NT2/D1 (cell line): ENCODE measurements at regions not wholly inside any gene's neighbourhood (a gene's known extent, or its start where the extent isn't known, plus 50 kb on each side); places are given as distances from the start of the nearest gene placed in this dataset.
A peak's percentile ranks its signal among the peaks of the same experiment; 100 is the strongest.
"Not testable (repeated sequence)": the region's sequence is repeated elsewhere in the genome, so short reads cannot be mapped to it uniquely, and the experiment has no call there.

Source experiments
- DNase-seq: peaks from one replicate; pipeline ENCODE4 v3.0.0-alpha.2; 2011; ENCODE audit warnings: low read depth, low spot score
- H3K27me3 ChIP-seq: 2 replicates; pipeline ENCODE4 v1.6.0; 2011; ENCODE audit warnings: mild to moderate bottlenecking; ENCODE audit not compliant: insufficient read length, insufficient read depth
- H3K36me3 ChIP-seq: 2 replicates; pipeline ENCODE4 v1.6.1; 2011; ENCODE audit warnings: mild to moderate bottlenecking, low read length, mixed read lengths; ENCODE audit not compliant: insufficient read depth, insufficient read length
- H3K4me1 ChIP-seq: 2 replicates; pipeline ENCODE4 v1.5.1; 2011; ENCODE audit not compliant: insufficient read depth, insufficient read length
- H3K4me3 ChIP-seq: 2 replicates; pipeline ENCODE4 v1.5.1; 2011; ENCODE audit warnings: low read depth; ENCODE audit not compliant: insufficient read length
- H3K9ac ChIP-seq: 2 replicates; pipeline ENCODE4 v1.6.0; 2011; ENCODE audit warnings: low read depth; ENCODE audit not compliant: insufficient read length
- H3K9me3 ChIP-seq: 2 replicates; pipeline ENCODE4 v1.5.1; 2011; ENCODE audit warnings: mild to moderate bottlenecking, low read length; ENCODE audit not compliant: insufficient read depth
- SUZ12 ChIP-seq: IDR thresholded peaks from 2 replicates; pipeline ENCODE4 v1.6.1; 2011; ENCODE audit not compliant: insufficient read length, insufficient read depth; ENCODE audit errors: extremely low read depth
- YY1 ChIP-seq: IDR thresholded peaks from 2 replicates; pipeline ENCODE4 v1.6.1; 2011; ENCODE audit not compliant: insufficient read length, insufficient read depth
- ZNF274 ChIP-seq: IDR thresholded peaks from 2 replicates; pipeline ENCODE4 v1.6.1; 2011; ENCODE audit warnings: mild to moderate bottlenecking, low read depth, low read length

GRCh38 chr5:91598216-91598615 is 215.1 kb upstream of the ARRDC3 start:
- Histone ChIP-seq H3K9ac (no peak overlapping the region), H3K9me3 (no peaks in the 10 kb centered on the region), H3K4me3 (no peak overlapping the region), H3K36me3 (no peaks in the 10 kb centered on the region), H3K4me1 (no peaks in the 10 kb centered on the region), H3K27me3 (no peaks in the 10 kb centered on the region)
- DNase-seq: no peak
- no peak for TF ChIP-seq YY1
- no peak for TF ChIP-seq SUZ12

GRCh38 chr5:91595424-91595823 is 212.3 kb upstream of the ARRDC3 start:
- no peak overlapping the region for H3K9ac ChIP-seq
- no peaks in the 10 kb centered on the region for H3K27me3 ChIP-seq
- no peaks in the 10 kb centered on the region for H3K36me3 ChIP-seq
- no peak for TF ChIP-seq SUZ12
- no peak for TF ChIP-seq ZNF274
- no peak for TF ChIP-seq YY1
- H3K4me1 ChIP-seq: no peaks in the 10 kb centered on the region
- DNase-seq: no peak
- H3K9me3 ChIP-seq: peaks cover 15% of the 10 kb centered on the region
- no peak overlapping the region for H3K4me3 ChIP-seq

- DNase-seq: peak; percentile 15
- TF ChIP-seq YY1 (no peak), ZNF274 (no peak), SUZ12 (no peak)
- H3K4me3 ChIP-seq: no peak overlapping the region
- H3K4me1 ChIP-seq: no peaks in the 10 kb centered on the region
- no peaks in the 10 kb centered on the region for H3K27me3 ChIP-seq
- peaks cover 19% of the 10 kb centered on the region for H3K9me3 ChIP-seq
- H3K36me3 ChIP-seq: no peaks in the 10 kb centered on the region
- H3K9ac ChIP-seq: no peak overlapping the region
Measured at GRCh38 chr5:91591076-91591475, 208.0 kb upstream of the ARRDC3 start.

GRCh38 chr5:91586232-91586631 is 203.1 kb upstream of the ARRDC3 start:
- H3K4me1 ChIP-seq: no peaks in the 10 kb centered on the region
- DNase-seq: no peak
- H3K27me3 ChIP-seq: no peaks in the 10 kb centered on the region
- H3K36me3 ChIP-seq: no peaks in the 10 kb centered on the region
- H3K9ac ChIP-seq: no peak overlapping the region
- H3K4me3 ChIP-seq: no peak overlapping the region
- no peak for TF ChIP-seq ZNF274
- TF ChIP-seq SUZ12: no peak
- no peak for TF ChIP-seq YY1
- peaks cover 12% of the 10 kb centered on the region for H3K9me3 ChIP-seq

GRCh38 chr5:91584352-91584751 is 201.2 kb upstream of the ARRDC3 start:
- TF ChIP-seq SUZ12 (no peak), ZNF274 (no peak), YY1 (no peak)
- no peaks in the 10 kb centered on the region for H3K4me1 ChIP-seq

GRCh38 chr5:91566012-91566411 is 182.9 kb upstream of the ARRDC3 start:
- H3K9me3 ChIP-seq, H3K9ac ChIP-seq, H3K27me3 ChIP-seq, H3K36me3 ChIP-seq, H3K4me3 ChIP-seq, H3K4me1 ChIP-seq, DNase-seq: not testable (repeated sequence)

More at GRCh38 chr5:91584352-91584751, 201.2 kb upstream of the ARRDC3 start:
- DNase-seq: no peak
- H3K9me3 ChIP-seq: no peaks in the 10 kb centered on the region
- no peaks in the 10 kb centered on the region for H3K36me3 ChIP-seq
- no peak overlapping the region for H3K4me3 ChIP-seq
- no peak overlapping the region for H3K9ac ChIP-seq
- H3K27me3 ChIP-seq: no peaks in the 10 kb centered on the region

- H3K9ac ChIP-seq: no peak overlapping the region
- no peaks in the 10 kb centered on the region for H3K4me1 ChIP-seq
- H3K27me3 ChIP-seq: no peaks in the 10 kb centered on the region
- no peaks in the 10 kb centered on the region for H3K9me3 ChIP-seq
- no peak overlapping the region for H3K4me3 ChIP-seq
- TF ChIP-seq SUZ12 (no peak), ZNF274 (no peak), YY1 (no peak)
- H3K36me3 ChIP-seq: no peaks in the 10 kb centered on the region
- DNase-seq: no peak
Measured at GRCh38 chr5:91562922-91563321, 179.8 kb upstream of the ARRDC3 start.

- Histone ChIP-seq H3K36me3 (no peaks in the 10 kb centered on the region), H3K27me3 (no peaks in the 10 kb centered on the region), H3K4me3 (no peak overlapping the region), H3K9me3 (no peaks in the 10 kb centered on the region), H3K9ac (no peak overlapping the region), H3K4me1 (no peaks in the 10 kb centered on the region)
- no peak for TF ChIP-seq ZNF274
- no peak for TF ChIP-seq YY1
- TF ChIP-seq SUZ12: no peak
- no peak for DNase-seq
Measured at GRCh38 chr5:91541696-91542095, 158.6 kb upstream of the ARRDC3 start.
